ENCODE measurements at regions not wholly inside any gene's neighbourhood (a gene's known extent, or its start where the extent isn't known, plus 50 kb on each side); places are given as distances from the start of the nearest gene placed in this dataset.
"Not testable (repeated sequence)": the region's sequence is repeated elsewhere in the genome, so short reads cannot be mapped to it uniquely, and the experiment has no call there.

GRCh38 chr6:150299873-150300485 lies 68.8 kb upstream of the IYD start:
- peak; percentile 50 for DNase-seq

GRCh38 chr6:150301846-150302519 lies 66.8 kb upstream of the IYD start:
- DNase-seq, result no peak

GRCh38 chr6:150302520-150303176 lies 66.2 kb upstream of the IYD start:
- no peak for DNase-seq

GRCh38 chr6:150303256-150303655 lies 65.6 kb upstream of the IYD start:
- DNase-seq, result no peak

GRCh38 chr6:150304429-150304828 lies 64.4 kb upstream of the IYD start:
- DNase-seq, result no peak

GRCh38 chr6:150306290-150306689 lies 62.5 kb upstream of the IYD start:
- no peak for DNase-seq

GRCh38 chr6:150307520-150307919 lies 61.3 kb upstream of the IYD start:
- DNase-seq, result no peak

GRCh38 chr6:150308812-150309645 lies 59.8 kb upstream of the IYD start:
- DNase-seq, result no peak

GRCh38 chr6:150310539-150310938 lies 58.3 kb upstream of the IYD start:
- DNase-seq, result no peak

- DNase-seq, result not testable (repeated sequence)
Measured at GRCh38 chr6:150311149-150311944, 57.5 kb upstream of the IYD start.

- DNase-seq, result no peak
Measured at GRCh38 chr6:150312395-150312794, 56.4 kb upstream of the IYD start.

GRCh38 chr6:150312844-150313584 lies 55.8 kb upstream of the IYD start:
- DNase-seq, result no peak

- no peak for DNase-seq
Measured at GRCh38 chr6:150313781-150314180, 55.0 kb upstream of the IYD start.

GRCh38 chr6:150314230-150315188 lies 54.3 kb upstream of the IYD start:
- peak; percentile 74 for DNase-seq

- DNase-seq, result no peak
Measured at GRCh38 chr6:150315626-150316025, 53.2 kb upstream of the IYD start.

GRCh38 chr6:150316936-150317335 lies 51.9 kb upstream of the IYD start:
- DNase-seq, result no peak

All from NCI-H2171 (cell line).